ENCODE measurements at regions not wholly inside any gene's neighbourhood (a gene's known extent, or its start where the extent isn't known, plus 50 kb on each side); places are given as distances from the start of the nearest gene placed in this dataset.

DNA sequence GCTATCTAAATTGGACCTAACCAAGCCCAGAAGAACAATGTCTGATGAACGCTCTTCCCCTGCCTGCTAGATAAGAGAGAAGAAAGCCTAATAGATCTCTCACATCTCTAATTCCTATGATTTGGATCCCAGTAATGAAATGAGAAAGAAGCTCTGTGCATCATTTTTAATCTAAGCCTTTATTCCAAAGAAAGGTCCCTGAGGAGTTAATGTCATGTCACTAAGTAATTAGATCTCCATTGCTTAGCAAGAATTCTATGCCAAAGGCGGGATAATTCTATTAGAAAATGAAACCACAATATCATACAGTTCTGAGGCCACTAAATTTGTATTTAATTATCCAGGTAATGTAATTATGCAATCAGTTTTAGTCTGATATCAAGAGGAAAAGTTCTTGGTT, 74.2 kb upstream of the TMEM260 start:
- no peaks in the 10 kb centered on the region for H3K27me3 ChIP-seq (ENCODE audit: low read length)
- H4K20me1 ChIP-seq (ENCODE audit: low read depth, low read length), result no peaks in the 10 kb centered on the region
- H3K9me3 ChIP-seq (ENCODE audit: insufficient read depth, low read length), result no peaks in the 10 kb centered on the region
- H3K36me3 ChIP-seq (ENCODE audit: low read length), result no peaks in the 10 kb centered on the region
- no peaks in the 10 kb centered on the region for H3F3A ChIP-seq (ENCODE audit: insufficient read depth)
- no peaks in the 10 kb centered on the region for H3K79me2 ChIP-seq (ENCODE audit: insufficient read depth, low read length)
- no peak overlapping the region for H2AFZ ChIP-seq (ENCODE audit: low read depth, low read length, severe bottlenecking)
- no peak for TF ChIP-seq EZH2phosphoT487 (conservative IDR thresholded peaks at IDR 0.05; ENCODE audit: low read length)
- TF ChIP-seq, protein P1, sequence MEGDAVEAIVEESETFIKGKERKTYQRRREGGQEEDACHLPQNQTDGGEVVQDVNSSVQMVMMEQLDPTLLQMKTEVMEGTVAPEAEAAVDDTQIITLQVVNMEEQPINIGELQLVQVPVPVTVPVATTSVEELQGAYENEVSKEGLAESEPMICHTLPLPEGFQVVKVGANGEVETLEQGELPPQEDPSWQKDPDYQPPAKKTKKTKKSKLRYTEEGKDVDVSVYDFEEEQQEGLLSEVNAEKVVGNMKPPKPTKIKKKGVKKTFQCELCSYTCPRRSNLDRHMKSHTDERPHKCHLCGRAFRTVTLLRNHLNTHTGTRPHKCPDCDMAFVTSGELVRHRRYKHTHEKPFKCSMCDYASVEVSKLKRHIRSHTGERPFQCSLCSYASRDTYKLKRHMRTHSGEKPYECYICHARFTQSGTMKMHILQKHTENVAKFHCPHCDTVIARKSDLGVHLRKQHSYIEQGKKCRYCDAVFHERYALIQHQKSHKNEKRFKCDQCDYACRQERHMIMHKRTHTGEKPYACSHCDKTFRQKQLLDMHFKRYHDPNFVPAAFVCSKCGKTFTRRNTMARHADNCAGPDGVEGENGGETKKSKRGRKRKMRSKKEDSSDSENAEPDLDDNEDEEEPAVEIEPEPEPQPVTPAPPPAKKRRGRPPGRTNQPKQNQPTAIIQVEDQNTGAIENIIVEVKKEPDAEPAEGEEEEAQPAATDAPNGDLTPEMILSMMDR (IDR thresholded peaks at IDR 0.05; ENCODE audit: insufficient read depth, low read length, poor library complexity, severe bottlenecking), result no peak
- no peaks in the 10 kb centered on the region for H3K9me2 ChIP-seq (replicated peaks; ENCODE audit: insufficient read depth, low read length)
- H3K4me2 ChIP-seq (ENCODE audit: low read depth, low read length, poor library complexity, severe bottlenecking), result no peak overlapping the region
- no peak overlapping the region for H3K4me3 ChIP-seq (ENCODE audit: insufficient read depth, low read length, poor library complexity, severe bottlenecking)
- H3K27ac ChIP-seq (ENCODE audit: low read depth, low read length), result no peak overlapping the region
- H3K9ac ChIP-seq (ENCODE audit: low read length), result no peak overlapping the region

DNA sequence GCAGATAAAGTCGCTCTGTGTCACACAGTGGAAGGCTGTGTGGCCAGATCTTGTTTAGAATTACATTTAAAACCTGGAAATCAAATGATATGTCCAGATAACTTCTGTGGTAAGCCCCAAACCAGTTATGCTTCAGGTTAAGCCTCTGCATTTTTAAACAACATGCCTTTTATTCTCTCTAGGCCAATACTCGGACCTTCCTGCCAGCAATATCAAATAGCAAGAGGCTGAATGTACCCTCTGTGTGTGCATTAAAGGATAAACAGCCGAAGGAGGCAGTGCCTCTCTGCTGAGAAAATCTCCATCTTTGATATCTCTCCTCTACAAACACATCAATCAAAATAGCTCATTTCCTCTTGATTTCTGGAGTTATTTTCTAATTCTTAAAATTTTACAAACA, 67.1 kb upstream of the TMEM260 start:
- no peak overlapping the region for H3K4me3 ChIP-seq (ENCODE audit: insufficient read depth, low read length, poor library complexity, severe bottlenecking)
- H4K20me1 ChIP-seq (ENCODE audit: low read depth, low read length), result no peaks in the 10 kb centered on the region
- H2AFZ ChIP-seq (ENCODE audit: low read depth, low read length, severe bottlenecking), result no peak overlapping the region
- no peak overlapping the region for H3K9ac ChIP-seq (ENCODE audit: low read length)
- H3K9me3 ChIP-seq (ENCODE audit: insufficient read depth, low read length), result no peaks in the 10 kb centered on the region
- H3K27me3 ChIP-seq (ENCODE audit: low read length), result no peaks in the 10 kb centered on the region
- H3K36me3 ChIP-seq (ENCODE audit: low read length), result no peaks in the 10 kb centered on the region
- H3K4me2 ChIP-seq (ENCODE audit: low read depth, low read length, poor library complexity, severe bottlenecking), result no peak overlapping the region
- H3K9me2 ChIP-seq (replicated peaks; ENCODE audit: insufficient read depth, low read length), result no peaks in the 10 kb centered on the region
- TF ChIP-seq, protein P1 (IDR thresholded peaks at IDR 0.05; ENCODE audit: insufficient read depth, low read length, poor library complexity, severe bottlenecking), result no peak
- no peak for TF ChIP-seq EZH2phosphoT487 (conservative IDR thresholded peaks at IDR 0.05; ENCODE audit: low read length)
- H3K27ac ChIP-seq (ENCODE audit: low read depth, low read length), result no peak overlapping the region
- H3F3A ChIP-seq (ENCODE audit: insufficient read depth), result no peaks in the 10 kb centered on the region
- H3K79me2 ChIP-seq (ENCODE audit: insufficient read depth, low read length), result no peaks in the 10 kb centered on the region

DNA sequence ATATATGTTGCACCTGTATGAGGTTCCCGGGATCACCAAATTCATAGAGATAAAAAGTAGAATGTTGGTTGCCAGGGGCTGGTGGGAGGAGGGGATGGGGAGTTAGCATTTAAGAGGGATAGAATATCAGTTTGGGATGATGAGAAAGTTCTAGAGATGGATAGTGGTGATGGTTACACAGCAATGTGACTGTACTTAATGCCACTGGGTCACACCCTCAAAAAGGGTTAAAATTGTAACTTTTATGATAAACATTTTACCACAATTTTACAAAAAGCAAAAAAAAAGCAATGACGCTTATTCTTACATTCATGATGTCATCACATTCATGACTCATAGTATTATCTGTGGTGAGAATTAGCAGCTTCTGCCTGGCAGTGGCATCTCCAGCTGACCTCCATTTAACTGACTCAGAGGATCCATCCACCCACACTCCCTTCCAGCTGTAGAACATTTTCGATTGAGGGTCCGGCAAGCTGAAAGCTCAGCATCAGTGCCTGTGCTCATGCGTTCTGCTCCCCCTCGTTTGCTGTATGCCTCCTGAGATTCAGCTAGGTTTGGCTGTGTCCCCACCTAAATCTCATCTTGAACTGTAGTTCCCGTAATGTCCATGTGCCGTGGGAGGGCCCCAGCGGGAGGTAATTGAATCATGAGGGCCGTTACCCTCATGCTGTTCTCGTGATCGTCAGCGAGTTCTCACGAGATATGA, 64.8 kb upstream of the TMEM260 start:
- H3K36me3 ChIP-seq (ENCODE audit: low read length), result no peaks in the 10 kb centered on the region
- no peaks in the 10 kb centered on the region for H3F3A ChIP-seq (ENCODE audit: insufficient read depth)
- H3K9ac ChIP-seq (ENCODE audit: low read length), result no peak overlapping the region

More for the DNA sequence above, 64.8 kb upstream of the TMEM260 start:
- Histone ChIP-seq H3K9me2 (replicated peaks; ENCODE audit: insufficient read depth, low read length) (no peaks in the 10 kb centered on the region), H3K4me3 (ENCODE audit: insufficient read depth, low read length, poor library complexity, severe bottlenecking) (no peak overlapping the region), H2AFZ (ENCODE audit: low read depth, low read length, severe bottlenecking) (no peak overlapping the region), H3K79me2 (ENCODE audit: insufficient read depth, low read length) (no peaks in the 10 kb centered on the region), H3K27ac (ENCODE audit: low read depth, low read length) (no peak overlapping the region), H3K4me2 (ENCODE audit: low read depth, low read length, poor library complexity, severe bottlenecking) (no peak overlapping the region), H3K27me3 (ENCODE audit: low read length) (no peaks in the 10 kb centered on the region), H4K20me1 (ENCODE audit: low read depth, low read length) (no peaks in the 10 kb centered on the region), H3K9me3 (ENCODE audit: insufficient read depth, low read length) (no peaks in the 10 kb centered on the region)
- TF ChIP-seq EZH2phosphoT487 (conservative IDR thresholded peaks at IDR 0.05; ENCODE audit: low read length), result no peak
- TF ChIP-seq, protein P1 (IDR thresholded peaks at IDR 0.05; ENCODE audit: insufficient read depth, low read length, poor library complexity, severe bottlenecking), result no peak
